ENCODE measurements at regions not wholly inside any gene's neighbourhood (a gene's known extent, or its start where the extent isn't known, plus 50 kb on each side); places are given as distances from the start of the nearest gene placed in this dataset.
"Not testable (repeated sequence)": the region's sequence is repeated elsewhere in the genome, so short reads cannot be mapped to it uniquely, and the experiment has no call there.

GRCh38 chr9:62908271-62908670, 1718.4 kb downstream of the SPATA31A7 start:
- H3K27me3 Mint-ChIP-seq; H3K4me3 Mint-ChIP-seq; H3K36me3 Mint-ChIP-seq (ENCODE audit: low read depth); H3K4me1 Mint-ChIP-seq; H3K9me3 Mint-ChIP-seq; CTCF ChIA-PET; DNase-seq; POLR2A ChIA-PET; H3K27ac Mint-ChIP-seq: not testable (repeated sequence)

- H3K27me3 Mint-ChIP-seq; H3K27ac Mint-ChIP-seq; CTCF ChIA-PET; POLR2A ChIA-PET; H3K9me3 Mint-ChIP-seq; H3K4me1 Mint-ChIP-seq; DNase-seq; H3K36me3 Mint-ChIP-seq (ENCODE audit: low read depth); H3K4me3 Mint-ChIP-seq: not testable (repeated sequence)
Measured at GRCh38 chr9:62909447-62909846, 1719.6 kb downstream of the SPATA31A7 start.

- H3K9me3 Mint-ChIP-seq; H3K27ac Mint-ChIP-seq; DNase-seq; H3K36me3 Mint-ChIP-seq (ENCODE audit: low read depth); CTCF ChIA-PET; H3K4me1 Mint-ChIP-seq; H3K4me3 Mint-ChIP-seq; POLR2A ChIA-PET; H3K27me3 Mint-ChIP-seq: not testable (repeated sequence)
Measured at GRCh38 chr9:62912278-62912677, 1722.4 kb downstream of the SPATA31A7 start.

- H3K27me3 Mint-ChIP-seq; H3K36me3 Mint-ChIP-seq (ENCODE audit: low read depth); POLR2A ChIA-PET; H3K9me3 Mint-ChIP-seq; CTCF ChIA-PET; H3K4me3 Mint-ChIP-seq; H3K4me1 Mint-ChIP-seq; H3K27ac Mint-ChIP-seq; DNase-seq: not testable (repeated sequence)
Measured at GRCh38 chr9:62915168-62915567, 1725.3 kb downstream of the SPATA31A7 start.

- POLR2A ChIA-PET; CTCF ChIA-PET; H3K9me3 Mint-ChIP-seq; H3K27ac Mint-ChIP-seq; H3K27me3 Mint-ChIP-seq; H3K36me3 Mint-ChIP-seq (ENCODE audit: low read depth); DNase-seq; H3K4me3 Mint-ChIP-seq; H3K4me1 Mint-ChIP-seq: not testable (repeated sequence)
Measured at GRCh38 chr9:62915661-62916060, 1725.8 kb downstream of the SPATA31A7 start.

GRCh38 chr9:62918648-62919385, 1729.0 kb downstream of the SPATA31A7 start:
- H3K4me3 Mint-ChIP-seq; H3K27me3 Mint-ChIP-seq; H3K36me3 Mint-ChIP-seq (ENCODE audit: low read depth); H3K4me1 Mint-ChIP-seq; DNase-seq; POLR2A ChIA-PET; H3K27ac Mint-ChIP-seq; CTCF ChIA-PET; H3K9me3 Mint-ChIP-seq: not testable (repeated sequence)

GRCh38 chr9:62931484-62931883, 1741.6 kb downstream of the SPATA31A7 start:
- CTCF ChIA-PET; H3K36me3 Mint-ChIP-seq (ENCODE audit: low read depth); POLR2A ChIA-PET; H3K27me3 Mint-ChIP-seq; H3K9me3 Mint-ChIP-seq; H3K27ac Mint-ChIP-seq; DNase-seq; H3K4me3 Mint-ChIP-seq; H3K4me1 Mint-ChIP-seq: not testable (repeated sequence)

- H3K27ac Mint-ChIP-seq; H3K4me3 Mint-ChIP-seq; H3K36me3 Mint-ChIP-seq (ENCODE audit: low read depth); CTCF ChIA-PET; DNase-seq; H3K9me3 Mint-ChIP-seq; H3K4me1 Mint-ChIP-seq; POLR2A ChIA-PET; H3K27me3 Mint-ChIP-seq: not testable (repeated sequence)
Measured at GRCh38 chr9:62952840-62953239, 1763.0 kb downstream of the SPATA31A7 start.

Measured in activated CD4-positive, alpha-beta memory T cell treated with anti-CD3 and anti-CD28 coated beads, Interleukin-2, amount 10 ng/mL, durations not matched to agents 7 days and 5 days (primary cell).